ENCODE measurements at regions not wholly inside any gene's neighbourhood (a gene's known extent, or its start where the extent isn't known, plus 50 kb on each side); places are given as distances from the start of the nearest gene placed in this dataset.
"Not testable (repeated sequence)": the region's sequence is repeated elsewhere in the genome, so short reads cannot be mapped to it uniquely, and the experiment has no call there.

GRCh38 chrX:40815045-40815444 lies 79.7 kb upstream of the MED14 start:
- H3K4me3 ChIP-seq (ENCODE audit: low read length); H3K4me3 Mint-ChIP-seq; H3K27me3 Mint-ChIP-seq; H3K4me1 Mint-ChIP-seq; H3K9me3 Mint-ChIP-seq; H3K36me3 ChIP-seq (ENCODE audit: insufficient read depth, low read length); H3K27ac Mint-ChIP-seq; H3K36me3 Mint-ChIP-seq; H3K27me3 ChIP-seq (ENCODE audit: insufficient read depth, low read length, poor library complexity, severe bottlenecking); CTCF ChIA-PET; POLR2A ChIA-PET; H3K9me3 ChIP-seq (ENCODE audit: low read length); H3K27ac ChIP-seq (ENCODE audit: low read depth, low read length); DNase-seq; H3K4me1 ChIP-seq (ENCODE audit: insufficient read depth, low read length): not testable (repeated sequence)

GRCh38 chrX:40816906-40817305 lies 81.6 kb upstream of the MED14 start:
- POLR2A ChIA-PET = no interaction called here
- Histone ChIP-seq H3K27me3 (ENCODE audit: insufficient read depth, low read length, poor library complexity, severe bottlenecking) (no peaks in the 10 kb centered on the region), H3K9me3 (ENCODE audit: low read length) (no peaks in the 10 kb centered on the region), H3K4me1 (ENCODE audit: insufficient read depth, low read length) (no peaks in the 10 kb centered on the region), H3K27ac (ENCODE audit: low read depth, low read length) (no peak overlapping the region), H3K36me3 (ENCODE audit: insufficient read depth, low read length) (no peaks in the 10 kb centered on the region), H3K4me3 (ENCODE audit: low read length) (no peak overlapping the region)
- peaks cover 0 to 6% of the 10 kb centered on the region in 2 donors for H3K27me3 Mint-ChIP-seq
- no peak overlapping the region for H3K4me3 Mint-ChIP-seq
- H3K27ac Mint-ChIP-seq = no peak overlapping the region
- CTCF ChIA-PET = no interaction called here
- H3K4me1 Mint-ChIP-seq = no peaks in the 10 kb centered on the region
- H3K9me3 Mint-ChIP-seq = peaks cover 0 to 4% (median 0%) of the 10 kb centered on the region in 5 donors
- H3K36me3 Mint-ChIP-seq = peaks cover 0 to under 1% (median 0%) of the 10 kb centered on the region in 3 donors
- DNase-seq = no peak

GRCh38 chrX:40818236-40818635 lies 82.9 kb upstream of the MED14 start:
- DNase-seq = no peak
- no peaks in the 10 kb centered on the region for H3K9me3 ChIP-seq (ENCODE audit: low read length)
- H3K9me3 Mint-ChIP-seq = peaks cover 0 to 5% (median 1%) of the 10 kb centered on the region in 5 donors
- ChIA-PET CTCF (no interaction called here), POLR2A (no interaction called here)
- H3K4me3 ChIP-seq (ENCODE audit: low read length) = no peak overlapping the region
- no peaks in the 10 kb centered on the region for H3K27me3 ChIP-seq (ENCODE audit: insufficient read depth, low read length, poor library complexity, severe bottlenecking)
- H3K27ac Mint-ChIP-seq = no peak overlapping the region
- no peak overlapping the region for H3K4me3 Mint-ChIP-seq
- no peaks in the 10 kb centered on the region for H3K36me3 ChIP-seq (ENCODE audit: insufficient read depth, low read length)
- peaks cover 0 to 7% (median 0%) of the 10 kb centered on the region in 3 donors for H3K36me3 Mint-ChIP-seq
- no peak overlapping the region for H3K27ac ChIP-seq (ENCODE audit: low read depth, low read length)
- H3K4me1 ChIP-seq (ENCODE audit: insufficient read depth, low read length) = no peaks in the 10 kb centered on the region
- peaks cover 0 to 6% of the 10 kb centered on the region in 2 donors for H3K27me3 Mint-ChIP-seq
- no peaks in the 10 kb centered on the region for H3K4me1 Mint-ChIP-seq

GRCh38 chrX:40821780-40822179 lies 86.4 kb upstream of the MED14 start:
- Mint-ChIP-seq H3K27me3 (peaks cover 2 to 16% of the 10 kb centered on the region in 2 donors), H3K36me3 (peaks cover 0 to 17% (median 0%) of the 10 kb centered on the region in 3 donors), H3K27ac (no peak overlapping the region), H3K4me3 (no peak overlapping the region), H3K4me1 (no peaks in the 10 kb centered on the region), H3K9me3 (peaks cover 0 to 13% (median 5%) of the 10 kb centered on the region in 5 donors)
- no peak for DNase-seq
- H3K4me3 ChIP-seq (ENCODE audit: low read length) = no peak overlapping the region
- H3K4me1 ChIP-seq (ENCODE audit: insufficient read depth, low read length) = no peaks in the 10 kb centered on the region
- CTCF ChIA-PET = no interaction called here
- no peaks in the 10 kb centered on the region for H3K9me3 ChIP-seq (ENCODE audit: low read length)
- H3K27ac ChIP-seq (ENCODE audit: low read depth, low read length) = no peak overlapping the region
- H3K36me3 ChIP-seq (ENCODE audit: insufficient read depth, low read length) = no peaks in the 10 kb centered on the region
- POLR2A ChIA-PET = no interaction called here
- H3K27me3 ChIP-seq (ENCODE audit: insufficient read depth, low read length, poor library complexity, severe bottlenecking) = no peaks in the 10 kb centered on the region

- ChIA-PET CTCF (no interaction called here), POLR2A (no interaction called here)
- peaks cover 5 to 12% of the 10 kb centered on the region in 2 donors for H3K27me3 Mint-ChIP-seq
- no peak overlapping the region for H3K4me3 ChIP-seq (ENCODE audit: low read length)
- H3K36me3 ChIP-seq (ENCODE audit: insufficient read depth, low read length) = no peaks in the 10 kb centered on the region
- peaks cover 0 to 12% (median 5%) of the 10 kb centered on the region in 5 donors for H3K9me3 Mint-ChIP-seq
- H3K27me3 ChIP-seq (ENCODE audit: insufficient read depth, low read length, poor library complexity, severe bottlenecking) = no peaks in the 10 kb centered on the region
- H3K4me3 Mint-ChIP-seq = no peak overlapping the region
- no peaks in the 10 kb centered on the region for H3K4me1 ChIP-seq (ENCODE audit: insufficient read depth, low read length)
- H3K9me3 ChIP-seq (ENCODE audit: low read length) = no peaks in the 10 kb centered on the region
- no peaks in the 10 kb centered on the region for H3K4me1 Mint-ChIP-seq
- DNase-seq = no peak
- peaks cover 0 to 13% (median 0%) of the 10 kb centered on the region in 3 donors for H3K36me3 Mint-ChIP-seq
- H3K27ac Mint-ChIP-seq = no peak overlapping the region
- H3K27ac ChIP-seq (ENCODE audit: low read depth, low read length) = no peak overlapping the region
Observed at GRCh38 chrX:40827331-40827730, 92.0 kb upstream of the MED14 start.

- POLR2A ChIA-PET = no interaction called here
- no peaks in the 10 kb centered on the region for H3K27me3 ChIP-seq (ENCODE audit: insufficient read depth, low read length, poor library complexity, severe bottlenecking)
- Mint-ChIP-seq H3K36me3 (no peaks in the 10 kb centered on the region), H3K27me3 (peaks cover 3 to 7% of the 10 kb centered on the region in 2 donors), H3K4me1 (no peaks in the 10 kb centered on the region), H3K27ac (no peak overlapping the region), H3K9me3 (no peaks in the 10 kb centered on the region), H3K4me3 (no peak overlapping the region)
- CTCF ChIA-PET = no interaction called here
- no peaks in the 10 kb centered on the region for H3K9me3 ChIP-seq (ENCODE audit: low read length)
- no peak for DNase-seq
- no peak overlapping the region for H3K4me3 ChIP-seq (ENCODE audit: low read length)
- H3K4me1 ChIP-seq (ENCODE audit: insufficient read depth, low read length) = no peaks in the 10 kb centered on the region
- H3K36me3 ChIP-seq (ENCODE audit: insufficient read depth, low read length) = no peaks in the 10 kb centered on the region
- H3K27ac ChIP-seq (ENCODE audit: low read depth, low read length) = no peak overlapping the region
Observed at GRCh38 chrX:40831750-40832149, 96.4 kb upstream of the MED14 start.

GRCh38 chrX:40832723-40833122 lies 97.4 kb upstream of the MED14 start:
- Mint-ChIP-seq H3K9me3 (no peaks in the 10 kb centered on the region), H3K4me3 (peak overlapping the region in 1 of 7 donors; percentile 24), H3K4me1 (no peaks in the 10 kb centered on the region), H3K27ac (no peak overlapping the region), H3K36me3 (no peaks in the 10 kb centered on the region), H3K27me3 (peaks cover 3 to 7% of the 10 kb centered on the region in 2 donors)
- POLR2A ChIA-PET = no interaction called here
- Histone ChIP-seq H3K27ac (ENCODE audit: low read depth, low read length) (no peak overlapping the region), H3K27me3 (ENCODE audit: insufficient read depth, low read length, poor library complexity, severe bottlenecking) (no peaks in the 10 kb centered on the region), H3K9me3 (ENCODE audit: low read length) (no peaks in the 10 kb centered on the region), H3K4me3 (ENCODE audit: low read length) (no peak overlapping the region), H3K36me3 (ENCODE audit: insufficient read depth, low read length) (no peaks in the 10 kb centered on the region), H3K4me1 (ENCODE audit: insufficient read depth, low read length) (no peaks in the 10 kb centered on the region)
- CTCF ChIA-PET = no interaction called here
- DNase-seq = no peak

- POLR2A ChIA-PET = no interaction called here
- Histone ChIP-seq H3K9me3 (ENCODE audit: low read length) (no peaks in the 10 kb centered on the region), H3K36me3 (ENCODE audit: insufficient read depth, low read length) (no peaks in the 10 kb centered on the region), H3K4me3 (ENCODE audit: low read length) (no peak overlapping the region), H3K27me3 (ENCODE audit: insufficient read depth, low read length, poor library complexity, severe bottlenecking) (no peaks in the 10 kb centered on the region), H3K27ac (ENCODE audit: low read depth, low read length) (no peak overlapping the region), H3K4me1 (ENCODE audit: insufficient read depth, low read length) (no peaks in the 10 kb centered on the region)
- CTCF ChIA-PET = no interaction called here
- Mint-ChIP-seq H3K36me3 (no peaks in the 10 kb centered on the region), H3K27me3 (peaks cover 3 to 12% of the 10 kb centered on the region in 2 donors), H3K9me3 (peaks cover 0 to 4% (median 0%) of the 10 kb centered on the region in 5 donors), H3K4me1 (no peaks in the 10 kb centered on the region), H3K27ac (no peak overlapping the region), H3K4me3 (no peak overlapping the region)
- DNase-seq = no peak
Observed at GRCh38 chrX:40834225-40834624, 98.9 kb upstream of the MED14 start.

- Mint-ChIP-seq H3K9me3 (peaks cover 0 to 13% (median 8%) of the 10 kb centered on the region in 5 donors), H3K4me3 (no peak overlapping the region), H3K27me3 (peaks cover 6 to 16% of the 10 kb centered on the region in 2 donors), H3K4me1 (no peaks in the 10 kb centered on the region), H3K36me3 (peaks cover 0 to 4% (median 0%) of the 10 kb centered on the region in 3 donors), H3K27ac (no peak overlapping the region)
- POLR2A ChIA-PET = no interaction called here
- no peaks in the 10 kb centered on the region for H3K36me3 ChIP-seq (ENCODE audit: insufficient read depth, low read length)
- no peaks in the 10 kb centered on the region for H3K4me1 ChIP-seq (ENCODE audit: insufficient read depth, low read length)
- DNase-seq = no peak
- no peaks in the 10 kb centered on the region for H3K9me3 ChIP-seq (ENCODE audit: low read length)
- no peak overlapping the region for H3K27ac ChIP-seq (ENCODE audit: low read depth, low read length)
- no peaks in the 10 kb centered on the region for H3K27me3 ChIP-seq (ENCODE audit: insufficient read depth, low read length, poor library complexity, severe bottlenecking)
- CTCF ChIA-PET = no interaction called here
- no peak overlapping the region for H3K4me3 ChIP-seq (ENCODE audit: low read length)
Observed at GRCh38 chrX:40835526-40835925, 100.2 kb upstream of the MED14 start.
